HG03097 (cell line): ENCODE measurements at regions not wholly inside any gene's neighbourhood (a gene's known extent, or its start where the extent isn't known, plus 50 kb on each side); places are given as distances from the start of the nearest gene placed in this dataset.

Source experiments
- ATAC-seq: cut with Tn5 transposase; IDR thresholded peaks from one replicate; pipeline ENCODE4 v1.9.1; 2021; ENCODE audit not compliant: unreplicated experiment, low FRiP score

DNA sequence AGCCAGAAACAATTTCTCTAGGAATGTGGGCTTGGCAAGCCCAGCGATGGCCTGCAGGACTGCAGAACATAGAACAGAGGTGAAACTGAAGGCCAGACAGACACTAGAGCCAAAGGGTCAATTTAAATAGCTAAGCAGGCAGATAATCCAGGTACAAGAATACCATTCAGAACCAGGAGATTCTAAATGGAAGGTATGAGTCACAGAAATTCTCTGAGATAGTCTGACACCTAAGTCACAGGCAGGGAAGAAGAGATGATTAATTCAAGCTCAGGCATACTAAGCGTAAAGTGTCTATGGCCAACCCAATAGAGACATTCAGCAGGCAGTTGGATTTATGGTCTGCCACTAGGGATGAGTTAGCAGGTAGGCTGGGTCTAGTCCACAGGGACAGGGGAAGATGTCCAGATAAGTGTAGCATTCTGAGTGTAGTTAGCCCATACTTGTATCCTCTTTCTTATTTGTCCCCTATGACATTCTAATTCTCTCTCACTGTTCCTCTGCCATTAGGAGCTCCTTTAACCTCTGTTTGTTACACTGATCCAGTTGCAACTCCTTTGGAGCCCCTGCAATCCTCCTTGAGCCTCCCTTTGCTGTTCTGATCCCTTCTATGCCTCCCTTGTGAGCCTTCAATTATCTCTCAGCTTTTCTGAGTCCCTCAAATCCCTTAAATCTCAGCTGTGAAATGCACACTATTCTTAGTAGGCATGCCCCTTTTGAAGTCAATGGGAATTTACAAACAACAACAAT is 383.8 kb downstream of the LMO4 start:
- ATAC-seq, result no peak

DNA sequence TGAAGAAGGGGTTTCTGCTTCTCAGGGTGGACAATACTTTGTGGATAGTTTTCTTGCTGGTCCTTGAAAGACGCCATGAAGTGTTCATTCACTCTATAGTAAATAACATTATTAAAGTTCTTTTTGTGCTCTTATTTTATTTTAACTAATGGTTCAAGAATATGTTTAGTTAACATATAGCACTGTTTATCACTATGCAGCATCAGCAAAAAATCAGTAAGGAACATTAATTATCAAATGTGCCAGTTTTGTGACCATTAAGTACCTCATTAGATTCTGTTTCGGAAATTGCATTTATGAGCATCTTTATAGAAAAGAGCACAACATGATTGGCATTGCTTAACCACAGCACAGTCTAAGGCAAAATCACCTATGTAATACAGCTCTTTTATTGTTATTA is 385.6 kb downstream of the LMO4 start:
- ATAC-seq, result no peak

- no peak for ATAC-seq
These were observed 386.4 kb downstream of the LMO4 start for GRCh38 chr1:87715052-87715451.

GRCh38 chr1:87715471-87715870 is 386.8 kb downstream of the LMO4 start:
- ATAC-seq, result no peak

GRCh38 chr1:87717157-87717670 is 388.5 kb downstream of the LMO4 start:
- ATAC-seq, result no peak

GRCh38 chr1:87718241-87718950 is 389.7 kb downstream of the LMO4 start:
- no peak for ATAC-seq

DNA sequence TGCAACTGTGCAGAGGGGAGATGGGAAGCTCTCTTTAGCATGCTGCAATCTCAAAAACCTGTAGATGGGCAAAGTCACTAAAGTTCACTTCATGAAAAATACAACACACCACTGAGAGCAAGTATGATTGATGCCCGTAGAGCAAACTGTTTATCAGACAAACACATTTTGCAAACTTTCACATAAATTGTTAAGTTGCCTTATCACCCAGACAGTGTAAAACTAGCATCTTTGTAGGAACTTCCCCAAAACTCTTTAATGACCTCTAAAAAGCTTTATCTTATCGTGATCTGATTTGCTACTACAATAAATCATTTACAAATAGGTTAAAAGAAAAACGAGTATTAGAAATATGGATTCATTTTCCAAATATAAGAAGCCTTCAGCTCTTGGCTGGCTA is 391.0 kb downstream of the LMO4 start:
- no peak for ATAC-seq

- ATAC-seq, result no peak
These were observed 391.9 kb downstream of the LMO4 start for GRCh38 chr1:87720561-87720960.

DNA sequence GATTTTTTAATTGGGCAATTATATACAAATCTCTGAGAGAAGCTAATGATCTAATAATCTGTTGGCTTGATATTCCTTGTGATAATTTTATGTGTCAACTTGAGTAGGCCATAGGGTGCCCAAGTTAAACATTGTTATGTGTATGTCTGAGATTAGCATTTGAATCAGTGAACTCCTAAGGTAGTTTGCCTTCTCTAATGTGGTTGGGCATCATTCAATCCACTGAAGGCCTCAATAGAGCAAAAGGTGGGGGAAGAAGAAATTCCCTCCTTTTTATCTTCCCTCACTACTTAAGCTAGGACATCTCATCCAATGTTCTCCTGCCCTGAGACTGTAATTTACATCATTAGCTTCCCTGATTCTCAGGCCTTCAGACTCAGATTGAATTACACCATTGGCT is 394.5 kb downstream of the LMO4 start:
- ATAC-seq, result no peak

- ATAC-seq, result no peak
These were observed 399.5 kb downstream of the LMO4 start for GRCh38 chr1:87728169-87728568.

- no peak for ATAC-seq
These were observed 401.9 kb downstream of the LMO4 start for GRCh38 chr1:87730274-87731216.

DNA sequence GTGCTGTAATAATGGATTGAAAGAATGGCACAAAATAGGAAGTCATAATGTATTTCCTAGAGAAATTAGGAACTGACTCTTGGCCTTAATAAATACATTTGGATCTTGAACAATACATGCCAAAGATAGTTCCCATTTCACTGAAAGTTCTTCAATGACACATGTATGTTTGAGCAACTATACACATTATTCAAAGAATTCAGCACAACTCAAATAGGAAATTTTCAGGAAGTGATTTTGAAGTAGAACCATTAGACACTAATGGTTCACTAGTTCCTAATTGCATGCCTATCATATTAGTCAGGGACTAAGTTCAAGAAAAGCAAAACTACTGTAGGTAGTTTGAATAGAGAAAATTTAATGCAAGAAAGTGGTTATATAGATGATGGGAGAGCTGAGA is 404.7 kb downstream of the LMO4 start:
- no peak for ATAC-seq

- ATAC-seq, result no peak
These were observed 407.1 kb downstream of the LMO4 start for GRCh38 chr1:87735750-87736149.

DNA sequence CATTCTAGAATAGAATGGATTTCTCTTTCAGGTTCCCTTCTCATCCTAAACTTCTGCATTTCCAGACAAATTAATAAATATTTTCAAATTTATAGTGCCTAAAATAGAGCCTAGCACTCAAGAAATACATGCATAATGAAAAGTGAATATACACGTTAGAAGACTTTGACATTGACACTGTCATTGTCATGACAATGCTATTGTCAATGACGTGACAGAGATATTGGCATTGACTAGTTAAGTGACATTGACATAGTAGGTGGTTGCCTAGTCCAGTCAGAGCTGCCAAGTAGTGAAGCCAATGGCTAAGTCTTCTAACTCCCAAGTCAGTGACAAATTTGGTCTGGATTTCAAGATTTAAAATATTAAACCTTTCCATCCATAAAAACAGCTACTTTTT is 410.5 kb downstream of the LMO4 start:
- ATAC-seq, result no peak

- no peak for ATAC-seq
These were observed 411.0 kb downstream of the LMO4 start for GRCh38 chr1:87739704-87740103.

DNA sequence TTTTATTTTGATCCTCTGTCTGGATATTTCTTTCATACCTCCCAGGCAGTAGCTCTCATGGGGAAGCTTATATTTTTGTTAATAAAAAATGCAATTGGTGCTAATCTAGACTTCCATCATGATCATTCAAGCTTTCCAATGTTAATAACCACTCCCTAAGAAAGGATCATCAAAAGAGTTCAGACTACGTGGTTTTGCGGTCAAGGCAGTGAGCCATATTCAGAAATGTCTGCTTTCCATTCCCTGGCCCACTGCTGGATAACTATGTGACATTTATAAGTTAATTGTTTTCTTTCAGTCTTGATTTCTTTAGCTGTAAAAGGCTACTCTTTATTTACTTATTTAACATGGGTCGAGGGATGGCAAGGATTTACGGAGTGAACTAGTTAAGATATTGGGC is 414.6 kb downstream of the LMO4 start:
- no peak for ATAC-seq

- ATAC-seq, result no peak
These were observed 415.4 kb downstream of the LMO4 start for GRCh38 chr1:87744056-87744455.

- no peak for ATAC-seq
These were observed 416.1 kb downstream of the LMO4 start for GRCh38 chr1:87744763-87745162.

GRCh38 chr1:87753366-87753765 is 424.7 kb downstream of the LMO4 start:
- ATAC-seq, result no peak

GRCh38 chr1:87754139-87754538 is 425.5 kb downstream of the LMO4 start:
- no peak for ATAC-seq

DNA sequence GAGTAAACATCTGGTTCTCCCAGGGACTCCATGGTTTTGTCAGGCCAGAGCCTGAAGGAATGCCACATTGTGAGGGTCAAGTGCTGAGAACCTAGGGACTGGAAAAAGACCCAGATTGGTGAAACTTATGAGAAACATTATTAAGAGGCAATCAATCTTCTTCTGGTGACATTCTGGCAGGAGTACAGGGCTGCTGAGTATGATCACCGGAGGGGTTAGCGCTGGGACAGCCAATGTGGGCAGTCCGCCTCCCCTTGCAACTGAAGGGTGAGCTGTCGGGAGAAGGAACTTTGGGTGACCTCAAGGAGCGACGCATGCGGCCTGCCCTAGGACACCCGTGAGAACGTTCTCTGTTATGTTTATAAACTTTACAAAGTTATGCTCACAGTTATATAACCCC is 429.0 kb downstream of the LMO4 start:
- ATAC-seq, result no peak
